ENCODE measurements at regions not wholly inside any gene's neighbourhood (a gene's known extent, or its start where the extent isn't known, plus 50 kb on each side); places are given as distances from the start of the nearest gene placed in this dataset.

DNA sequence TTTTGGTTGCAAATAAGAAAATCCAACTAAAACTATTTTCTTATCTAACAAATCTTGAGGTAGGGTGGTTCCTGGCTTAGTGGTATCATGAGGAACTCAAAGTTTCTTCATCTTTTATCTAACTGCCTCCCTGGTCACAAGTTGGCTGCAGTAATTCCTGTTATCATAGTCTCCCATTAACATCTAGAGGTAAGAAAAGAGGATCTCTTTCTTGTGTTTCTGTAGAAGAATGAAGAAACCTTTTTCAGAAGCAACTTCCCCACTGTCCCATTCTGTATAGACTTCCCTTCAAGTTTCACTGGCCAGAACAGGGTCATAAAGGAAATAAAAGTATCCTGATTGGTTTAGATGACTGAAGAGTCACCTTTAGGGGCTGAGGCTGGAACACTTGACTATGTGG is 81.8 kb upstream of the ELL2 start:
- TF ChIP-seq, protein P1, sequence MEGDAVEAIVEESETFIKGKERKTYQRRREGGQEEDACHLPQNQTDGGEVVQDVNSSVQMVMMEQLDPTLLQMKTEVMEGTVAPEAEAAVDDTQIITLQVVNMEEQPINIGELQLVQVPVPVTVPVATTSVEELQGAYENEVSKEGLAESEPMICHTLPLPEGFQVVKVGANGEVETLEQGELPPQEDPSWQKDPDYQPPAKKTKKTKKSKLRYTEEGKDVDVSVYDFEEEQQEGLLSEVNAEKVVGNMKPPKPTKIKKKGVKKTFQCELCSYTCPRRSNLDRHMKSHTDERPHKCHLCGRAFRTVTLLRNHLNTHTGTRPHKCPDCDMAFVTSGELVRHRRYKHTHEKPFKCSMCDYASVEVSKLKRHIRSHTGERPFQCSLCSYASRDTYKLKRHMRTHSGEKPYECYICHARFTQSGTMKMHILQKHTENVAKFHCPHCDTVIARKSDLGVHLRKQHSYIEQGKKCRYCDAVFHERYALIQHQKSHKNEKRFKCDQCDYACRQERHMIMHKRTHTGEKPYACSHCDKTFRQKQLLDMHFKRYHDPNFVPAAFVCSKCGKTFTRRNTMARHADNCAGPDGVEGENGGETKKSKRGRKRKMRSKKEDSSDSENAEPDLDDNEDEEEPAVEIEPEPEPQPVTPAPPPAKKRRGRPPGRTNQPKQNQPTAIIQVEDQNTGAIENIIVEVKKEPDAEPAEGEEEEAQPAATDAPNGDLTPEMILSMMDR (IDR thresholded peaks at IDR 0.05): no peak
- no peak for TF ChIP-seq POLR2A (IDR thresholded peaks at IDR 0.05)

Data from lower leg skin (tissue), 3 donors.